NCI-H1417 (cell line): ENCODE measurements at regions not wholly inside any gene's neighbourhood (a gene's known extent, or its start where the extent isn't known, plus 50 kb on each side); places are given as distances from the start of the nearest gene placed in this dataset.
"Not testable (repeated sequence)": the region's sequence is repeated elsewhere in the genome, so short reads cannot be mapped to it uniquely, and the experiment has no call there.

Source experiments
- DNase-seq, 3 experiments: peaks; one replicate each; lab custom pipeline; 2025; lab: John Stamatoyannopoulos, UW

DNA sequence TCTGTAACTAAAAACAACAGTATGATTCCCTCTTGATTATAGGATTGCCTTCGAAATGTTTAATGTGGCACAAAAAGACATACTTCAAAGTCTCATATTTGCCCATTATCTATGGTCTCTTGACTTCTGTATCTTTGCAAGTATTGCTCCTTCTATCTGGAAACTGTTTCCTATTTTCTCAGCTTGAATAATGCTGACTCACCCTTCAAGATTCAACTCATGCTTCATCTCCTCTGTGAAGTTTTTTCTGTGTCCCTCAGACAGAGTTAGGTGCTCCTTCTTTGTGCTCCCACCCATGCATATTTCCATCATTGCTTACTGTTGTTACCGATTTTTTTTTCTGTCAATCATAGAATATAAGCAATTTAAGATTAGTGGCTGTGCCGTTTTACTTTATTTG is 192.8 kb upstream of the ROBO1 start:
- no peak for DNase-seq

GRCh38 chr3:79957066-79957465 is 189.3 kb upstream of the ROBO1 start:
- peak in 1 of 3 experiments; percentile 1 for DNase-seq

DNA sequence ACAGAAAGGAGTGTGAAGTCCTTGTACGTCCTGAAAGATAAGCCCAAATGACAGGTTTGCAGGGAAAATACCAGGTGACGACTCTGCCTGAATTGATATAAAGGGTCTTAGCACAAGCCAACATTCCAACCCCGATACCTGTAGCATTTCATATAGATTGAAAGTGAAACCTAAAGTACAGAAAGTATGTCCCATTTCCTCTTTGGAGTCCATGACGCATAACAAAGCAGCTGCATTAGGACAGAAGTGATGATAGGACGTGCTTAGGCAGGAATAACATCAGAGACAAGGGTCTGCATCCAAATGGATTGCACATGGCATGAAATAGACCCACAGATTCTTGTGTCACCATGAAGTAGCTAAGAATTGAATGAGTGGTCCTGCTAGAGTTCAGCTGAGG is 187.0 kb upstream of the ROBO1 start:
- no peak for DNase-seq

- peak; percentile 1 to 37 (median 15) for DNase-seq
These were observed 185.8 kb upstream of the ROBO1 start for GRCh38 chr3:79953591-79954101.

GRCh38 chr3:79951426-79951825 is 183.6 kb upstream of the ROBO1 start:
- not testable (repeated sequence) for DNase-seq

DNA sequence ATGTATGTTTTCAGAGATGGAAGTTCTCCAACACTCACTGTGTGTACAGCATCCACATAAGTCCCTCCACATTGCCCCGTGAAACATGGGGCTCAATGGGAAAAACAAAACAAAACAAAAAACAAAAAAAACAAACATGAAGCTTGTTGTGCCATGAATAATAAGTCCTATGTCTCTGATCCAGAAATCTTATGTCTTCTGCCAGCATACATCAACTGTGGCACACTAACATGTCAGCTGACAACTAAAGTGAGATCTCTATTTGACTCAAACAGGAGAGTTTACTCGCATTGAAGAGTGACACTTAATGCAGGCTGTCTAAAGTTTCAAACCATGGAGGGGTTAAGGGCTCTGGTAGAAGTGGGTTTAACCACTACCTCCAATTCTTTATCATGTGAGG is 180.2 kb upstream of the ROBO1 start:
- no peak for DNase-seq

DNA sequence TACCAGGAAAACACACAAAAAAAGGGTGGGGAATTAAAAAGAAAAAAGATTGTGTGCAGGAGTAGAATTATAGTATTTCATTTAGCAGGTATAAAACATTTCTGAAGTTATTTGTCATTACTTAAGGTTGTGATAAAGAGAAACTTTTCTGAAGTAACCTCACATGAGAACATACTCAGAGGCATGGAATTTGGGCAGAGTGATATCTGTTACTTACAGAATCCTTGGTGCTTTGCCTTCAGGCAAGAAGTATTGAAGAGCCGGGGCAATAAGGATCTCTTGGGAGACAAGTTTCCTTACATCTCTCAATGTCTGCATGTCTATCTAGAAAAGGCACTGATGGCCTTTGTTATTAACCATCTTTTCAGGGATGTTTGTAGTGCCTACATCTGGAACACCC is 179.7 kb upstream of the ROBO1 start:
- no peak for DNase-seq

DNA sequence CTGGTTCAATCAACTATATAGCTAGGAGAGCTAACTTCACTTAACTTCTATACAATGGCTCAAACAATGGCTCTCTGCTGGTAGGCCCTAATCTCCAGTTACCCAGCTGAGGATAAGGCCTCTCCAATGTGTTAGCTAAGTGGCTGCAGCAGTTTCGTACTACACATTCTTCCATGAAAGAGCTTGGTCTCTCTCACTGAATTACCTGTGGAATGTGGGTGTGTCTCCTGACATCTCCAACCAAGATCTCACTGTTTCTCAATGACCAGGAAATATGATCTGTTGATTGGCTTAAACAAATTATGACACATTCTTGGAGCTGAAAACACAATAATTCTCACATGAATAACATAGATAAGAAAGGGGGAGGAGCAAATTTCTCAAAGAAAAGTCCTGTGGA is 169.8 kb upstream of the ROBO1 start:
- no peak for DNase-seq

DNA sequence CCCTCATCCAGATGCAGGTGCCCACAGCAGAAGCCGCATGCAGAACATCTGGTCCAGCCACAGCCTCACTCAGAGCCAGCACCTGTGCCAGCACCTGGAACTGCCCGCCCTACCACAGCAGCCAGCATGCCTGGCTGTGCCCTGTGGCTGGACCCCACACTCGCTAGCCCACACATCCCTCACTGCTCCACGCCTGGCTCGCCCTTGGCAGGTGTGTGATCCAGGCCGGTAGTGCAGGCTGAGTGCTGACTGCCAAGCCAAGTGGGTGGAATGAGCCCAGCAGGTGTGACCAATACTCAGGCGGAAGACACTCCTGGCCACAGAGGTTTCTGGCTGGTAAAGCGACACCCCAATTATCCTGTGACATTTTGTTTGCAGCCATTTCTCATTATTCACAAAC is 162.4 kb upstream of the ROBO1 start:
- no peak for DNase-seq

DNA sequence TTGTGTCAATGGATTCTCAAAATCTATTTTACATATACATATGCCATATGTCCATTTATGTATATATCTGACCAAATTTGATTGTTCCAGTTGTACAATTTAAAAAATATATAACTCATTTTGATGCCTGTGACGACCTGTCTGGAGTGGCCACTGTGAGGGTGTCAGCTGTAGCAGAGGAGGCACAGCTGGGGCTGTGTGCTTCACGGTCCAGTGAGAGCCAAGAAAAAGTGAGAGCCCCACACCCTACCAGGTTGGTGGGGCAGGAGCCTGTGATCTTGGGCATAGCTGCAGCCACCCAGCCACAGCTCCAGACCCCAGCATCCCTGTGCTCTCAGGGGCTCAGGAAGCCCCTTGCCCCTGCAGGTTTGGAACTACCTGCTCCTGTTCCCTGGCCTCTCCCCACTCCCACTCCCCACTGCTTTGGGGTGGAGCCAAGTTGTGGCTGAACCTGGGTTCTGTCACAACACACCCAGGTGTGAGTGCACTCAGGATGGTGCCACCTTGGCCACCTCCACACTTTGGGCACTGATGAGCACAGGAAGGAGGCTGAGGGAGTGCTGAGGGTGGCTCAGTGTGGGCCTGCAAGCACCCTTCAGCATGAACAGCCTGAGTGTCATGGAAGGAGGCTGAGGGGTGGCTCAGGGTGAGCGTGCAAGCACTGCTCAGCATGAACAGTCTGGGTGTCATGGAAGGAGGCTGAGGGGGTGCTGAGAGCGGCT is 161.1 kb upstream of the ROBO1 start:
- no peak for DNase-seq

GRCh38 chr3:79926522-79926921 is 158.7 kb upstream of the ROBO1 start:
- DNase-seq, result no peak

DNA sequence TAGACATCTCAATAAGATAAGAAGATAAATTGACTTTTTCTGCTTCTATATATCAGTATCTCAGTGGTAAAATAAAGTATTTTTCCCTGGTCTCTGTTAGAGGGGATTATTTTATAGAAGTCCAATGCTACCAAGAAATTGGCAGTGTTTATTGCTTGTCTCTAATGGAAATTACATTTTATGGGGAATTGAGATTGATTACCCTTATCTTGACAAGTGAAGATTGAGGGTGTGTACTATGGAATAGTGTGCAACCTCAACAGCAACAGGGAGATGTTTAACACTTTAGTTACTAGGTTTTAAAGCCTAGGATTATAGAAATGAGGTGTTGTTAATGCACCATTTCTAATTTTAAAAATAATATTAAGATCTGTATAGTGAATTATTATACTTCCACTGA is 154.8 kb upstream of the ROBO1 start:
- peak in 1 of 3 experiments; percentile 8 for DNase-seq

GRCh38 chr3:79917561-79917960 is 149.8 kb upstream of the ROBO1 start:
- no peak for DNase-seq

GRCh38 chr3:79910337-79910736 is 142.5 kb upstream of the ROBO1 start:
- DNase-seq, result no peak

GRCh38 chr3:79906106-79906505 is 138.3 kb upstream of the ROBO1 start:
- DNase-seq, result no peak

GRCh38 chr3:79902151-79902550 is 134.4 kb upstream of the ROBO1 start:
- DNase-seq, result no peak

DNA sequence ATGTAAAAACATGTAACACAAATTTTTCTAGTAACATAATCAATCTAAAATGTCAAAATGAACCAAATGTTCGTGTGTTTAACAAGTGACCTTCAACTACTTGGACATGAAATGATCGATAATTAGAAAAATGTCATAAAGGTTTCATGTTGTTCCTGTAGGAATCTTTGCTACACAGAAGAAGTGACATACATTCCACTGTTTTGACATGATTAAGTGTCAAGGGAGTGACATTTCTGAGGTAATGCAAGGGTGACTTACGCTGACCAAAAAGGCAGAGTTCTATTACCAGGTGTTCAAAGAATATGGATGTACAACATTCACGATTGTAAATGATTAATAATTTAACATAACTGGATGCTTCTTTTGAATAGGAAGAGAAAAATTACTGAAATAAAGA is 131.1 kb upstream of the ROBO1 start:
- no peak for DNase-seq

DNA sequence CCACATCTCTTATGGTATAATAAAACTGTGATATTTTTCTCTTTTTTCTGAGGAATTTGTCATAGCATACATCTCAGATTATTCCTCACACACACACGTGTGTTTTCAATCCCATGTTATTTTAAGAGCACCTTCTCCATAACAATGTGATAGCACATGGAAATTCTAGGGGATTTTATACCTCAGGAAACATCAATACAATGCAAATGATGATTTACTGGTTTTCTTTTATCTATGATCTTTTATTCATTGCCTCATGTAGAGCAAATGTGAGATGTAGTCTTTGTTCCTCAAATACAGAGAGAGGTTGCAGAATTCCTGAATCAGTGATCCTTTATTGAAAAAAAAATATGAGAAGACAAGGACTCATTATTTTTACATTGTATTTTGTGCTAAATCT is 128.3 kb upstream of the ROBO1 start:
- no peak for DNase-seq

DNA sequence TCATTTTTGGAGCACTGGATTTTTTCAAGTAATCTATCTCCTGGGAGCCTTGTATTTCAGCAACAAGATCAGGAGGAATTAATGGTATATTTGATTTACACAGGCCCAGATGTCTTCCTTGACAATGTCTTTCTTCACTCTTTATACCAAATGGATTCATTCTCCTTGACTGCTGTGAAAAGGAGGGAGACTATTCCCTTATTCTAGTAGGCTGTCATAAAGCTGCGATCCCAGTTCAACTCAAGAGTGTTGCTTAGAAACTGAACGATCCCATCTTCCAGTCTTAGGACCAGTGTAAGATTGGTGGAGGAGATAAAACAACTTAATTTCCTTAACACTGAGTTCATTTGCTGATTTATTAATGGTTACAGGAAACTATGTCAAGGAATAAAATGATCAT is 119.4 kb upstream of the ROBO1 start:
- DNase-seq, result no peak

DNA sequence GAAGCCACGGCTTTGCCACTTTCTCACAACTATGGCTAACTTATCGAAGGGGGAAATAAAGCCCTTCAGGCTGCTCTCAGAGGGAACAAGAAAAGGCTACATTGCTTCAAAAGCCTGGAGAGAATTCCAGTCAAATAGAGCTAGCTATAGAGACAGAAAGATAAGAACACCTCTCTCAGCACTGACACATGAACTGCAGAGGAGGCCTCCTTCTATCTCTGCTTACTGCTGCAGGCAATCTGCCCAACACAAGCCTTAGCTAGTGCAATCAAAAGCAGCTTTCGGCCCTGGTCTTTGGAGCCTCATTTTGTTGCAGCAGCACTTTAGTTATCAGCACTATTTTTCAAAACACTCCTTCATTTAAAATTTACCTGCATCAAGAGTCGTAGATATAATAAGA is 118.4 kb upstream of the ROBO1 start:
- DNase-seq, result no peak

- peak in 2 of 3 experiments; percentile 1 to 26 for DNase-seq
These were observed 117.6 kb upstream of the ROBO1 start for GRCh38 chr3:79885407-79885806.

DNA sequence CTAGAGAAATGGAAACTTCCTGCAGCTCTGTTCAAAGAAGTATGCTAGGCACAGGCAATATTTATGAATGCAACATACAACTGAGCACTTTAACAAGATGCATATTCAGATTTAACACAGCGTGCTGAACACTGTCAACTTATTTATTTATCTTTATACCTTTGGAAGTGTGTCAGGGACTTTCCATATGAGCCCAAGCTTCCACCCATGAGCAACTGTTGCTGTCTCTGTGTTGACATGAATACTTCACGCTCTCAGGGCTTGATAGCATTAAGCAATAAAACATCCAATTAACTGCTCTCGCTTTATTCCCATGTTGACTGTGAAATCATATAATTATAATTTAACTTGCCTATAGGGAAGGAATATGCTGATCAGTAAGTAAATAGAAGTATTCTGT is 116.6 kb upstream of the ROBO1 start:
- DNase-seq, result peak in 2 of 3 experiments; percentile 21 to 75

DNA sequence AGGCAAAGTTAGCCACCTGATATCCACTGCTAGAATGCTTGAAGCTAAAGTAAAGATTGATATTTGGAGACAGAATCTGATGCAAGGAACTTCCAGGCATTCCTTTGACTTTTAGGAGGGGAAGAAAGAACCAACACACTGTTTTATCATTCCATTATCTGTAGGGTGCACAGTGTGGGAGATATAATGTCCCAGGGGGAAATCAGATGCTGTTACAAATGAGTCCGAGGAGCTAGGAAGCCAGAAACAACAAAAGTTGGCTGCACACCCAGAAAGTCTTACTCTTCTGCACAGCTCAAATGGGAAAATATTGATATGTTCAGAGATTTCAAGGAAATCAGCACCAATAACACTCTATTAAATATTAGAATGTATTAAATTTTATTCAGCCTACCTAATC is 113.6 kb upstream of the ROBO1 start:
- DNase-seq, result no peak

DNA sequence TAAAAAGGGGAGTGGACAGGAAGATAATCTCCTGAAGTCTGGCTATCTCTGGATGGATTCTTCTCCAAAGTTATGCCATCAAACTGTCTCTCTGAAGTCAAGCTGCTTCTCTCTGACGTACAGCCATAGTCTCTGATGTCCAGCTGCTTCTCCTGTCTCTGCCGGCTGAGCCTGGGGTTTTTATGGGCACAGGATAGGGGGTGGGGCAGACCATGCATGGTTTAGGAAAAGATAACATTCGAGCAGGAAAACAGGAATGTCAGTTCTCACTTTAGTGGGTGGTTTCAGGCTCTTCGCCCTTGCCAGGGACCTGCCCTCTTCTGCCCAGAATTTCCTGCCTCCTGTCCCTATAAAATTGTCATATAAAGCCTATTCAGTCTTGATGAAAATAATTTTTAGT is 110.9 kb upstream of the ROBO1 start:
- no peak for DNase-seq
